ENCODE measurements at regions not wholly inside any gene's neighbourhood (a gene's known extent, or its start where the extent isn't known, plus 50 kb on each side); places are given as distances from the start of the nearest gene placed in this dataset.

- Histone ChIP-seq H3K4me3 (ENCODE audit: low read depth, low read length, poor library complexity, severe bottlenecking) (no peak overlapping the region), H3K9me3 (ENCODE audit: low read length) (no peaks in the 10 kb centered on the region), H3K4me2 (ENCODE audit: low read length) (no peak overlapping the region), H2AFZ (ENCODE audit: low read length) (no peak overlapping the region), H3K27ac (ENCODE audit: low read depth, low read length, poor library complexity, severe bottlenecking) (no peak overlapping the region), H3F3A (ENCODE audit: insufficient read depth, low read length) (no peaks in the 10 kb centered on the region), H3K27me3 (ENCODE audit: insufficient read depth, low read length) (no peaks in the 10 kb centered on the region), H3K36me3 (ENCODE audit: insufficient read depth, low read length) (no peaks in the 10 kb centered on the region), H3K79me2 (ENCODE audit: insufficient read depth, low read length) (no peaks in the 10 kb centered on the region), H4K20me1 (ENCODE audit: insufficient read depth, low read length) (no peaks in the 10 kb centered on the region), H3K4me1 (ENCODE audit: insufficient read depth, low read length, severe bottlenecking) (no peaks in the 10 kb centered on the region), H3K9ac (ENCODE audit: low read length) (no peak overlapping the region), H3K9me2 (ENCODE audit: low read depth, low read length) (no peaks in the 10 kb centered on the region)
- TF ChIP-seq, protein P1, sequence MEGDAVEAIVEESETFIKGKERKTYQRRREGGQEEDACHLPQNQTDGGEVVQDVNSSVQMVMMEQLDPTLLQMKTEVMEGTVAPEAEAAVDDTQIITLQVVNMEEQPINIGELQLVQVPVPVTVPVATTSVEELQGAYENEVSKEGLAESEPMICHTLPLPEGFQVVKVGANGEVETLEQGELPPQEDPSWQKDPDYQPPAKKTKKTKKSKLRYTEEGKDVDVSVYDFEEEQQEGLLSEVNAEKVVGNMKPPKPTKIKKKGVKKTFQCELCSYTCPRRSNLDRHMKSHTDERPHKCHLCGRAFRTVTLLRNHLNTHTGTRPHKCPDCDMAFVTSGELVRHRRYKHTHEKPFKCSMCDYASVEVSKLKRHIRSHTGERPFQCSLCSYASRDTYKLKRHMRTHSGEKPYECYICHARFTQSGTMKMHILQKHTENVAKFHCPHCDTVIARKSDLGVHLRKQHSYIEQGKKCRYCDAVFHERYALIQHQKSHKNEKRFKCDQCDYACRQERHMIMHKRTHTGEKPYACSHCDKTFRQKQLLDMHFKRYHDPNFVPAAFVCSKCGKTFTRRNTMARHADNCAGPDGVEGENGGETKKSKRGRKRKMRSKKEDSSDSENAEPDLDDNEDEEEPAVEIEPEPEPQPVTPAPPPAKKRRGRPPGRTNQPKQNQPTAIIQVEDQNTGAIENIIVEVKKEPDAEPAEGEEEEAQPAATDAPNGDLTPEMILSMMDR (IDR thresholded peaks at IDR 0.05; ENCODE audit: low read length) = no peak
- no peak for TF ChIP-seq EZH2 (IDR thresholded peaks at IDR 0.05; ENCODE audit: borderline replicate concordance, low read length)
Measured at GRCh38 chr5:68739752-68740151, 354.1 kb upstream of the SLC30A5 start.

DNA sequence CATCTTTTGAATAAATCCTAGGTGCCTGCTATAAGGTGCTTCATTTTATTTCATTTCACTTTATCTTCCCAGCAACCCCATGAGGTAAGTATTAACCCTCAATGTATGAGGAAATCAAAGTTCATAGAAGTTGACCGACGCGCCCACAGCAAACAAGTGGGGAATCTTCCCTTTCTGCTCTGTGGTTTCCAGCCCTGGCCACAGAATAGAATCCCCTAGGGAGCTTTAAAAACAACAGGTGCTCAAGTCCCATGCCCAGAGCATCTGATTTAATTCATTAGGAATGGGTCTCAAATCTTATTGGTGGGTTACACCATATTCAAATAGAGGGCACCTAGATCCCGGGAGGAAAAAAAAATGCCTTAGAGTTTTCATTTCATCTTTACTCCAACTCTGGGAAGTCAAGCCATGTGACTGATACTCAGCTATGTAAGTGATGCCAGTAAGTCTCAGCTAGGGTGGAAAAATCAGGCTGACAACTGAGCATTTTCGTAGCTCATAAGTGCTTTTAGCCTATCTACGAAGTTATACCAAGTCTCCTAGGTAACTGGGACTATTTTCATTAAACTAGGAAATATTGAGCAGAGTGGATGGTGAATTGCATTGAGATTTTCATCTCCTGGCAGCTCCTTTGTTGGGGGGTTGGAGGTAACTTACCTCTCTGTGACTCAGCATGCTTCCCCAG, 353.4 kb upstream of the SLC30A5 start:
- Histone ChIP-seq H3K27me3 (ENCODE audit: insufficient read depth, low read length) (no peaks in the 10 kb centered on the region), H3K27ac (ENCODE audit: low read depth, low read length, poor library complexity, severe bottlenecking) (no peak overlapping the region), H3K9ac (ENCODE audit: low read length) (no peak overlapping the region), H3K4me2 (ENCODE audit: low read length) (no peak overlapping the region), H3K4me3 (ENCODE audit: low read depth, low read length, poor library complexity, severe bottlenecking) (no peak overlapping the region), H3K79me2 (ENCODE audit: insufficient read depth, low read length) (no peaks in the 10 kb centered on the region), H2AFZ (ENCODE audit: low read length) (no peak overlapping the region), H3K4me1 (ENCODE audit: insufficient read depth, low read length, severe bottlenecking) (no peaks in the 10 kb centered on the region), H4K20me1 (ENCODE audit: insufficient read depth, low read length) (no peaks in the 10 kb centered on the region), H3K9me2 (ENCODE audit: low read depth, low read length) (no peaks in the 10 kb centered on the region), H3K9me3 (ENCODE audit: low read length) (no peaks in the 10 kb centered on the region), H3K36me3 (ENCODE audit: insufficient read depth, low read length) (no peaks in the 10 kb centered on the region), H3F3A (ENCODE audit: insufficient read depth, low read length) (no peaks in the 10 kb centered on the region)
- no peak for TF ChIP-seq EZH2 (IDR thresholded peaks at IDR 0.05; ENCODE audit: borderline replicate concordance, low read length)
- TF ChIP-seq, protein P1 (IDR thresholded peaks at IDR 0.05; ENCODE audit: low read length) = no peak

- H2AFZ ChIP-seq (ENCODE audit: low read length) = no peak overlapping the region
- no peaks in the 10 kb centered on the region for H3F3A ChIP-seq (ENCODE audit: insufficient read depth, low read length)
- H3K9ac ChIP-seq (ENCODE audit: low read length) = no peak overlapping the region
- H3K79me2 ChIP-seq (ENCODE audit: insufficient read depth, low read length) = no peaks in the 10 kb centered on the region
- no peak overlapping the region for H3K27ac ChIP-seq (ENCODE audit: low read depth, low read length, poor library complexity, severe bottlenecking)
- H4K20me1 ChIP-seq (ENCODE audit: insufficient read depth, low read length) = no peaks in the 10 kb centered on the region
- no peaks in the 10 kb centered on the region for H3K36me3 ChIP-seq (ENCODE audit: insufficient read depth, low read length)
- no peaks in the 10 kb centered on the region for H3K9me3 ChIP-seq (ENCODE audit: low read length)
- no peak overlapping the region for H3K4me2 ChIP-seq (ENCODE audit: low read length)
- no peaks in the 10 kb centered on the region for H3K9me2 ChIP-seq (ENCODE audit: low read depth, low read length)
- no peaks in the 10 kb centered on the region for H3K4me1 ChIP-seq (ENCODE audit: insufficient read depth, low read length, severe bottlenecking)
- H3K4me3 ChIP-seq (ENCODE audit: low read depth, low read length, poor library complexity, severe bottlenecking) = no peak overlapping the region
- TF ChIP-seq, protein P1 (IDR thresholded peaks at IDR 0.05; ENCODE audit: low read length) = no peak
- TF ChIP-seq EZH2 (IDR thresholded peaks at IDR 0.05; ENCODE audit: borderline replicate concordance, low read length) = no peak
- H3K27me3 ChIP-seq (ENCODE audit: insufficient read depth, low read length) = no peaks in the 10 kb centered on the region
Measured at GRCh38 chr5:68744206-68744605, 349.6 kb upstream of the SLC30A5 start.
